ENCODE measurements at regions not wholly inside any gene's neighbourhood (a gene's known extent, or its start where the extent isn't known, plus 50 kb on each side); places are given as distances from the start of the nearest gene placed in this dataset.

- H4K20me1 ChIP-seq (replicated peaks; ENCODE audit: control insufficient read depth, extremely low read depth, insufficient read depth, low read length): no peaks in the 10 kb centered on the region
- intact Hi-C loops (cut with micrococcal nuclease) (no loop called here), dilution Hi-C loops (cut with MboI; ENCODE audit: extremely low pct_ligation_motif_present, low sequenced_read_pairs) (no loop called here)
- TF ChIP-seq MYC (IDR thresholded peaks at IDR 0.05; ENCODE audit: low read depth, low read length) (no peak), POLR2AphosphoS5 (IDR thresholded peaks at IDR 0.05; ENCODE audit: insufficient read depth, low read depth, low read length) (no peak), FOS (IDR thresholded peaks at IDR 0.05; ENCODE audit: borderline replicate concordance, insufficient read depth, low read length) (no peak)
- POLR2A ChIA-PET: no interaction called here
- no peak overlapping the region for H3K4me3 ChIP-seq (replicated peaks in 1 of 3; ENCODE audit: insufficient read depth in 1 of 3, low read depth in 1 of 3, low read length in 3 of 3)
- H3K36me3 ChIP-seq (ENCODE audit: control insufficient read depth in 2 of 2, extremely low read depth in 1 of 2, insufficient read depth in 2 of 2, low read length in 2 of 2): no peaks in the 10 kb centered on the region
- no peaks in the 10 kb centered on the region for H3K4me1 ChIP-seq (ENCODE audit: control insufficient read depth, extremely low read depth, insufficient read depth, low read length)
- H2AFZ ChIP-seq (ENCODE audit: low read depth, low read length): no peak overlapping the region
- no peaks in the 10 kb centered on the region for H3K9me1 ChIP-seq (replicated peaks; ENCODE audit: control insufficient read depth, extremely low read depth, insufficient read depth, low read length)
- no peaks in the 10 kb centered on the region for H3K27me3 ChIP-seq (ENCODE audit: control insufficient read depth in 2 of 2, insufficient read depth in 2 of 2, low read length in 2 of 2)
- H3K27ac ChIP-seq (ENCODE audit: insufficient read depth, low read depth, low read length): no peak overlapping the region
- H3K9ac ChIP-seq (replicated peaks; ENCODE audit: extremely low read depth, insufficient read depth, low read length): no peak overlapping the region
- BruUV-seq (replicated peaks): no TSS peak
- no peak overlapping the region for H3K4me2 ChIP-seq (ENCODE audit: insufficient read depth, low read length)
- CTCF ChIA-PET: no interaction called here
- no peaks in the 10 kb centered on the region for H3K79me2 ChIP-seq (ENCODE audit: control insufficient read depth, insufficient read depth, low read length)
- FAIRE-seq: no peak
- no peaks in the 10 kb centered on the region for H3K9me3 ChIP-seq (replicated peaks; ENCODE audit: control insufficient read depth, insufficient read depth, low read length)
- DNase-seq (ENCODE audit: low read depth, low spot score): no peak
Measured at GRCh38 chr10:8889538-8889937, 835.0 kb downstream of the GATA3 start.

- Histone ChIP-seq H3K4me3 (replicated peaks in 1 of 3; ENCODE audit: insufficient read depth in 1 of 3, low read depth in 1 of 3, low read length in 3 of 3) (no peak overlapping the region), H3K36me3 (ENCODE audit: control insufficient read depth in 2 of 2, extremely low read depth in 1 of 2, insufficient read depth in 2 of 2, low read length in 2 of 2) (no peaks in the 10 kb centered on the region), H2AFZ (ENCODE audit: low read depth, low read length) (no peak overlapping the region), H3K9me3 (replicated peaks; ENCODE audit: control insufficient read depth, insufficient read depth, low read length) (no peaks in the 10 kb centered on the region), H3K4me2 (ENCODE audit: insufficient read depth, low read length) (no peak overlapping the region), H3K27ac (ENCODE audit: insufficient read depth, low read depth, low read length) (no peak overlapping the region), H4K20me1 (replicated peaks; ENCODE audit: control insufficient read depth, extremely low read depth, insufficient read depth, low read length) (no peaks in the 10 kb centered on the region), H3K27me3 (ENCODE audit: control insufficient read depth in 2 of 2, insufficient read depth in 2 of 2, low read length in 2 of 2) (no peaks in the 10 kb centered on the region), H3K79me2 (ENCODE audit: control insufficient read depth, insufficient read depth, low read length) (no peaks in the 10 kb centered on the region), H3K9ac (replicated peaks; ENCODE audit: extremely low read depth, insufficient read depth, low read length) (no peak overlapping the region), H3K9me1 (replicated peaks; ENCODE audit: control insufficient read depth, extremely low read depth, insufficient read depth, low read length) (no peaks in the 10 kb centered on the region), H3K4me1 (ENCODE audit: control insufficient read depth, extremely low read depth, insufficient read depth, low read length) (no peaks in the 10 kb centered on the region)
- BruUV-seq (replicated peaks): no TSS peak
- FAIRE-seq: no peak
- dilution Hi-C loops (cut with MboI; ENCODE audit: extremely low pct_ligation_motif_present, low sequenced_read_pairs) (no loop called here), intact Hi-C loops (cut with micrococcal nuclease) (no loop called here)
- CTCF ChIA-PET: no interaction called here
- POLR2A ChIA-PET: no interaction called here
- DNase-seq (ENCODE audit: low read depth, low spot score): no peak
- no peak for TF ChIP-seq MAX (IDR thresholded peaks at IDR 0.05; ENCODE audit: insufficient read depth, insufficient read length)
- no peak for TF ChIP-seq GATA2 (IDR thresholded peaks at IDR 0.05; ENCODE audit: insufficient read depth, insufficient read length, low read depth, low read length)
- no peak for TF ChIP-seq POLR2A (IDR thresholded peaks at IDR 0.05; ENCODE audit: low read depth, low read length)
- no peak for TF ChIP-seq EZH2 (IDR thresholded peaks at IDR 0.05; ENCODE audit: borderline replicate concordance, low read depth, low read length, severe bottlenecking)
- TF ChIP-seq POLR2AphosphoS5 (IDR thresholded peaks at IDR 0.05; ENCODE audit: insufficient read depth, low read depth, low read length): no peak
- TF ChIP-seq CTCF (IDR thresholded peaks at IDR 0.05; ENCODE audit: extremely low read depth in 1 of 2, insufficient read depth in 1 of 2, low read depth in 1 of 2, low read length in 2 of 2): no peak
- no peak for TF ChIP-seq MYC (IDR thresholded peaks at IDR 0.05; ENCODE audit: low read depth, low read length)
- no peak for TF ChIP-seq FOS (IDR thresholded peaks at IDR 0.05; ENCODE audit: borderline replicate concordance, insufficient read depth, low read length)
Measured at GRCh38 chr10:8893102-8893501, 838.6 kb downstream of the GATA3 start.

All from endothelial cell of umbilical vein (primary cell).